GM18508 (cell line): ENCODE measurements at regions not wholly inside any gene's neighbourhood (a gene's known extent, or its start where the extent isn't known, plus 50 kb on each side); places are given as distances from the start of the nearest gene placed in this dataset.

Experiments
- ATAC-seq: cut with Tn5 transposase; IDR thresholded peaks from one replicate; pipeline ENCODE4 v1.9.1; 2021; ENCODE audit warnings: moderate number of reproducible peaks; ENCODE audit not compliant: insufficient read depth, unreplicated experiment

DNA sequence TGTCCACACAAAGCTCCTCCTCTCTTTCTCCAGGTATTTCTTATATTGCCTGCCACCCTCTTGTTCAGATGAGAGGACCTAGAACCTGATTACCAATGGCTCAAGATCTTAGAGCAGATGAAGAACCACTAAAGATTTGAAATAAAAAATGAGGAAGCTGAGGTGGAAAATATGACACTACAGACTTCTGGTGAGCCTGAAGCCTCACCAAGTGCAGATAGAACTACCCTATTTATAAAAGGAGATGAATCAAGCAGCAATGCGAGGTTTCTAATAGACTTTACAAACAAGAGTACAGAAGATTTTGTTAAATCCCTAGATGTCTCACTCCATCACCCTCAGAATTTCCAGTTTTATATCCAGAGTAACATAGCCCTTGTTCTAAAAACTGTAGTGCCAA lies 345.8 kb downstream of the TBC1D4 start:
- ATAC-seq: no peak

DNA sequence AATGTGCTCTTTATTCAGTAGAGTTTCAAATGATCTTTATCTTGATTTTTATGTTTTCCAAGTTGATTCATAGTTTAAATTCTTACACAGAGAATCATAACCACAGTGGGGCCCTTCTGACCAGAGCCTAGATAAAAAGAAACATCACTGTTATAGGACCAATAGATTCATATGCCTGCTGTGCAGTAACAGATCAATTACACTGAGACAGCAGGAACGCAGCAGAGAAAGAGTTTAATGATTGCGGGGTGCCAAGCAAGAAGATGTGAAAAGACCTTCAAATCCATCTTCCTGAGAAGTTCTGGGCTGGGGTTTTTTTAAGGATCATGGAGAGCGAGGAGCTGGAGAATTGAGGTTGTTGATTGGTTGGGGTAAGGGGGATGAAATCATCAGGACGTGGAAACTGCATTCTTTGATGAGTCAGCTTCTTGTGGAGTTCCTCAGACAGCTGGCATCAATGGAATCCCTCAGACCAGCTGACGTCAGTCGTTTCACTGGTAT lies 346.6 kb downstream of the TBC1D4 start:
- no peak for ATAC-seq

GRCh38 chr13:75132701-75133695 lies 349.0 kb downstream of the TBC1D4 start:
- ATAC-seq: no peak

DNA sequence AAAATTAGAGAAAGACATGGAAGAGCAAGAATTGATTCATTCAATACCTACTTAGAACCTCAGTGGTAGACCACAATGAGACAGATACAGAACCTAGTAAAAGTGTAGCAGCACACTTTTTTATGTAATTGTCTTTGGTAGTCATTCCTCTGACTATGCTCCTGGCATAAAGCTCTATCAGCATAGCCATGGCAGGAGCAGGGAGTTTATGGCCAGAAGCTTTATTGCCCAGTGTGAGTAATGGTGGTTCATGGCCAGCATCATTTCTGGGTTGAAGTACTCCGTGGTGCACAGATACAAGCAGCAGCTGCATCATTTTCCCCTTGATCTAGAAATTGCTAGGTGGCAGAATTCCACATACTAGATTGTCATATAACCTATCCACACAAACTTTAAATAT lies 352.6 kb downstream of the TBC1D4 start:
- no peak for ATAC-seq

GRCh38 chr13:75124415-75124814 lies 357.6 kb downstream of the TBC1D4 start:
- ATAC-seq: no peak

DNA sequence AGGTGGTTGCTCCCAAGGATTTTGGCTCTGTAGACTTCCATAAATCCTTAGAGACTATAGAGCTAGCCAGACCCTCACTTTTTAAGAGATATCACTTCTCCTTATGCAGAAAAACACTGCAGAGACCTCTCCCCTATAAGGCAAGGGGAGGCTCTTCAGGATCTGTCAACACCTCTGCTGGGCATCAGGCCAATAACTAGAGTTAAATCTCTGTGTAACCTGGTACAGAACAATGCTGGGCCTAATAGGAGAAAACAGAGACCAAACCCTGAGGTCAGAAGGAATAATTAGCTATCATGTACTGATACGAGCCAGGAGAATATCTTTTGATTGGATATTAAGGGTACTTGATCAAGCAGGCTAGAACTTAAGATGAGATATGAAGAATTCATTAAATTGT lies 358.5 kb downstream of the TBC1D4 start:
- no peak for ATAC-seq

GRCh38 chr13:75120085-75120484 lies 361.9 kb downstream of the TBC1D4 start:
- no peak for ATAC-seq

- no peak for ATAC-seq
Observed at GRCh38 chr13:75115171-75115570, 366.8 kb downstream of the TBC1D4 start.

GRCh38 chr13:75103976-75104375 lies 378.0 kb downstream of the TBC1D4 start:
- no peak for ATAC-seq

DNA sequence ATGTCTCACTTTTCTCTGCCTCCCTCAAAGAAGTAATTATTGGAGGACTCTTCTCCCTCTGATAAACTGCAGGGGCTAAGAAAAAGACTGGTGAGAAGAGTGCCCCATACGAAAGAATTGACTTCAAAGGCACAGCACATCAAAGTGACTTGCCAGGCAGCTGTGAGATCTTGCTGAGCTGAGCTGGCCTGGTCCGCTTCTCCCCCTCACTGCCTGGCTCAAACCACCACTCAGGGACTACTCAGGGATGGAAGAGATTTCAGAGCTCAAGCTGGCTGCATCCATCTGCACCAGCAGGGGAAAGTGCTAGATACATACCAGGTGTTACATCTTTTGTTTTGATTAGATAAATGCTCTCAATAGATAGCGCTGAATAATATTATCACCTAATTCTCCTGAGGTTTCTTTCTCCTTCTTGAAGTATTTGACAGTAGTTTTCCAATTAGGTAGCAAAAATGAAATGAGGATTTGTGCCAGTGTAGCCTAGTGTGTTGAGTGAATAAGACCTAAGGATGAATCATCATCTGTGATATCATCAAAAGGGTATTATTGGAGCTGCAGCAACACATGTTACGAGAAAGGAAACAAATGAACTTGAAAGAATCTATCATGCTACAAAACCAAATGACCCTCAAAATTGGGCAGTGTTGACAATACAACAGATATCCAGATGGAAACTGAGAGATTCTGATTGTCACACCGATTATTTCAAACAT lies 379.8 kb downstream of the TBC1D4 start:
- ATAC-seq: no peak

- no peak for ATAC-seq
Observed at GRCh38 chr13:75101348-75101747, 380.6 kb downstream of the TBC1D4 start.

- no peak for ATAC-seq
Observed at GRCh38 chr13:75092143-75092542, 389.8 kb downstream of the TBC1D4 start.

DNA sequence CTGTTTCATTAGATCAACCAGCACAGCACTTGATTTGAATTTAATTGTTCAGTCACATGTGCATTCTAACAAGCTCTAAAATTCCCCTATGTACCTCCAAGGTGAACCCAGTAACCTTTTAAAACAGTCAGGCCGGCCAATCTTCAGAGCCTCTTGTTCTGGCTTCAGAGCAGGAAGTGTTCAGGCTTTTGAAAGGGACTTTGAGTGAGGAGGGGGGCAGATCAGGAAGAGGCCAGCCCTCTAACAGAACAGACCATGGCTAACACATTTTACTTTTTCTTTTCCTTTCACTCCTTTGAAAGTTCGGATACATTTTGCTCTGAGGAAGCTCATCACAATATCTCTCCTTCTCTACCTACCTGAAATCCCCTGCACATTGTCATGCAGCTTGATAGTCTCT lies 390.3 kb downstream of the TBC1D4 start:
- ATAC-seq: no peak

DNA sequence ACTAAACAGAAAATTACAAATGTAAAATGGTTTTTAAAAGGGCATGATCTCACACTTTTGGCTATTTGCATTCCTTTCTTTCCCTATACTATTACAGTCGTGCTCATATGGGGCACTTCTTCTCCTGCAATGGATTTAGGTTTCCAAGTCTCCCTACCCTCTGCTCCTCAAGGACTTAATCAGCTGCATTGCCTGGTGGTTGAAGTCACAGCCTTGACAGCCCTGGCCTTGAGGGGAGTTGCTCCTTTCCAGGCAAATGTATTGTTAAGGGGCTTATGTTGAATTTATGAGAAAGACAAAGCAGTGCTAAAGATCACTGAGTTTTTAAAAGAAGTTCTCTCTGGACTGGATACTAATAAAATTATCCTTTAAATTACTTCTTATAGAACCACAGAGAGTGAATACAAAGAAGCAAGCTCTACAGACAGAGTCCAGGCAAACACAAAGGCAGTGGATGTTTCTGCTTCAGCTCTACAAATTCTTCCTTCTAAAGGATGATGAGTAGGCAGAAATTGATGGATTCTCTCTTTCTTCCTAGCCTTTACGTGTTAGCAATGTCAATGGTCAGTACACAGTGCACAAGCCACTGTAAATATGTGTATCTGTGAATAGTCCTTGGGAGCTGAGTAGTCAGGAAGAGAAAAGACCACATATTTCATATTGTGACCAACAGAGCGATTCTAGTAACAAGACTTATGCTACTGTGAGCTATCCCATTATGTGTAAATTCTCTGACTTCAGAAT lies 390.9 kb downstream of the TBC1D4 start:
- ATAC-seq: no peak

DNA sequence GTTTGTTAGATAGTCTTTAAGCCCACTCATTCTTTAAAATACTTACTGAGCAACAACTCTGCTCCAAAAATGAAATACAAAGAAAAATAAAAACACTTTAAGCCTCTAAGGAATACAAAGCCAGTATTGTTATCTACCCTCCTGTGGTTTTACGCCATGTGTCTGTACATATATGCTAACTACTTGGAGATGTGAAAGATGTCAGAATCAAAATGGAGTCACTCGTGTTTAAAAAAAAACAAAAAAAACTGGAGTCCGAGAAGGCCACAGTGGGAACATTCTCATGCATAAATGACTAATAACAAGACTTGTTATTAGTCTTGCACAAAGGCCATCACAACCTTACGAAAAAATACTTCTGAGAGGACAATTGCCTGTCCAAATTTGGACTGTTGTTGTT lies 393.1 kb downstream of the TBC1D4 start:
- ATAC-seq: no peak

DNA sequence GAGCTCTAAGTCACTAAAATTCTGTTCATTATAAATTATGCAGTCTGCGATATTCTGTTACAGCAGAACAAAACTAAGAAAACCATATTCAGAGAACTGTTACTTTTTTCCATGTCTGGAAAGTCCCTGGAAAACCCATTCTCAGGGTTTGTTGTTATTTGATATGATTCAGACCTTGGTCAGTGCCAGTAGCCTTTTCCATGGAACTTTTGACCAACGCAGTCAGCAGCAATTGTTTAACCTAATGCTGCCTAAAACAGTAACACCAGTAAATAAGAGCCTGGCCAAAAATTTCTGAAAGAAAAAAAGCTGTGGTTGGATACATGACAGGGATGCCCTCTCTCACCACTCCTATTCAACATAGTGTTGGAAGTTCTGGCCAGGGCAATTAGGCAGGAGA lies 402.7 kb downstream of the TBC1D4 start:
- no peak for ATAC-seq

- no peak for ATAC-seq
Observed at GRCh38 chr13:75076476-75076875, 405.5 kb downstream of the TBC1D4 start.

DNA sequence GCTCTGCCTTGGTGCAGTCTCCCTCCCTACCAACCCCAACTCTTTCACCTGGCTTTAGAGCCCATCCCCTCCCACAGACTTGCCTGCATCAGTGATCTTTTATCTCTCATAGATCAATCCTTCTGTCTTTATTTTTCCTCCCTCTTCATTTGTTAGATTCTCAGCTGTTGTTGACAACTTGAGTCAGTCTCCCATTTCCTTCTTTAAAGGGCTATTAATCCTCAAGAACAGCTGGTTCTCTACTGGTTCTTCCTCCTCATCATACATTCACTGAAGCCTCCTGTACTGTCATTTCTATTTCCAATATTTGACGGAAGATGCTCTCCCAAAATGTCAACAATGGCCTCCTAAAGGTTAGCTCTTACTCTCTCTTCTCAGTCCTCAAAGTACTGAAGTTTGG lies 408.2 kb downstream of the TBC1D4 start:
- ATAC-seq: no peak

- ATAC-seq: no peak
Observed at GRCh38 chr13:75072891-75073290, 409.1 kb downstream of the TBC1D4 start.

- ATAC-seq: no peak
Observed at GRCh38 chr13:75072368-75072767, 409.6 kb downstream of the TBC1D4 start.

GRCh38 chr13:75071796-75072195 lies 410.2 kb downstream of the TBC1D4 start:
- ATAC-seq: no peak
